ENCODE measurements at regions not wholly inside any gene's neighbourhood (a gene's known extent, or its start where the extent isn't known, plus 50 kb on each side); places are given as distances from the start of the nearest gene placed in this dataset.

DNA sequence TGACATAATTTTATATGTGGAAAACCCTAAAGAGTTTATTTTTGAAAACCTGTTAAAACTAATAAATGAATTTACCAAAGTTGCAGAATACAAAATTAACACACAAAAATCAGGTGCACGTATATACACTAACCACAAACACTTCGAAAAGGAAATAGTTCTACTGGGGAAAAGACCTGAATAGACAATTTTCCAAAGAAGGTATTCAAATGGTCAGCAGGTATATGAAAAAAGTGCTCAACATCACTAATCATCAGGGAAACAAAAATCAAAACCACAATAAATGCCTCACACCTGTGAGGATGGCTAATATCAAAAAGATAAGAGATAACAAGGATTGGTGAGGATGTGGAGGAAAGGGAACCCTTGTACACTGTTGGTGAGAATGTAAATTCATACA, 110.6 kb downstream of the PXDC1 start:
- no peak for DNase-seq

DNA sequence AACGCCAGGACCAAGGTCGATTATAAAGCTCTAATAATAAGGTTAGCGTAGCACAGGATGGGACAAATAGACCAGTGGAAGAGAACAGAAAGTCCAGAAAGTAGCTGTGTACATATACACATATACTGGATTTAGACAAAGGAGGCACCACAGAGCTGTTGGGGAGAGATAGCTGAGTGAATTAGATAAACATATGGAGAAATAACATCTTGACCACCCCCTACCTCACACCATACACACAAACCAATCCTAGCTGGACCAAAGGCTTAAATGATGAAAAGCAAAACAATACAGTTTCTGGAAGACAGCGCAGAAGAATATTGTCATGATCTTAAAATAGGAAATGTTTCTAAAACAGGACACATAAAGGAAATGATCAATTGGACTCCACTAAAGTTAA, 112.9 kb downstream of the PXDC1 start:
- no peak for DNase-seq

DNA sequence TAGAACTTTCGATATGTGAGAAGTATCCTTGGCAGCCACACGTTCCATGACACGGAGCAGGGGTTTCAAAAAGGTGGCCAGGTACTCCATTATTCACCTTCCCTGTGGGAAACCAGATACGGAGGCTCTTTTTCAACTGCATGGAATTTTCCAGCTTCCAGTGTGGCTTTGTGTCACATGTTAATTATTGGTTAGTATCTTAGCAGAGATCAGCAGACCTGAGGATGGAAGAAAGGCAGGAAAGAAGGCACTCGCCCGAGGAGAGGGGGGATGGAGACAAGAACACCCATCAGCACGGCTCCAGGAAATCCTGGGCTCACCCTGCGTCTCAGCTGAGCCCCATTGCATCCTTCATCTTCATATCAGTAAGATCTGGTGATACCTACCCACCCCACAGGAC, 115.5 kb downstream of the PXDC1 start:
- DNase-seq, result no peak

DNA sequence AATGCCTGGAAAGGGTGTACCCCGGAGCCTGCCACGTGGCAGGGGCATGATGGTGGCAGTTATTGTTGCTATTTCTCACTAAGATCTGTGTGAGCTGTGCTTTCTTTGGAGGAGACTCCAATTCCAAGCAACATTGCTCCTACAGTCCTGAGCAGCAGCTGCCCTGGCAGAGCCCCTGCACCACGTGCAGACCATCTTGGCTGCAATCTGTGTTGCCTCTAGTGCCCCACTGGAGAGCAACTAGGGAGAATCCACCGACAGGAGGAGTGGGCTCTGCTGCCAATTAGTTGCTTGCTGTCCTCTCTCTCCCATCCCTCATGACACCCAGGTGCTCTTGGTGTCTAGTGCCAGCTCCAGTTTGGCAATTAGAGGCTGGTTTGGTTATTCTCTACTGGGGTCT, 116.0 kb downstream of the PXDC1 start:
- DNase-seq, result no peak

DNA sequence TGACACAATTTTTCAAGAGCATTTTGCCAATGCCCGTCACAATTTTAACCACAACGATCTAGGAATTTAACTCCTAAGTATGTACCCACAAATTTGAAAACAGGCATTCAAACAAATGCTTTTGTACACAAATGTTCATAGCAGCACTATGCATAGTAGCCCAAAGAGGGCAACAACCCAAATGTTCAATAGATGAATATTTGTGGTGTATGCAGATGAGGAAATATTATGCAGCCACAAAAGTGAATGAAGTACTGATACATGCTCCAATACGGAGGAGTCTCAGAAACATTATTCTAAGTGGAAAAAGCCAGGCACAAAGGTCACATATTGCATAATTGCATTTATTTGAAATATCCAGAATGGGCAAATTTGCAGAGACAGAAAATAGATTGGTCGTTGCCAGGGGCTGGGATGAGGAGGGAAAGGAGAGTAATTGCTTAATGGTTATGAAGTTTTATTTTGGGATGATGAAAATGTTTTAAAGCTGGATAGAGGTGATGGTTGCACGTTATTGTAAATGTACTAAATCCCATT, 117.2 kb downstream of the PXDC1 start:
- no peak for DNase-seq

DNA sequence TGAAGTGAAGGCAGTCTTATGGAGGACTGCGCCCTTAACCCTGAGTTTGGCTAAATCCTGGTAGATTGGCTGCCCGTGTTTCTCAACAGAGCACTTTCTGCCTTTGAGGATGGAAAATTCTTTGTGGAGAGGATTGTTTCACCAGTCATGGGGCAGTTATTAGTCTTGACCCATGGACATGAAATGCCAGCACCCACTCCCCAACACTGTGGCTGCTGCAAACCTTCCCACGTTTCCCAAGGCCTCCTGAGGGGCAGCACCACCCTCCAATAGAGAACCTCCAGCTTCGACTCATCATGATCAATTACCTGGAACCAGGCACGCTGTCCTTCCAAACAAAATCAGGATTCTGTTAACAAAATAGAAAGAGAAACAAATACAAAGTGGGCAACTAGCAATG, 117.8 kb downstream of the PXDC1 start:
- DNase-seq, result no peak

DNA sequence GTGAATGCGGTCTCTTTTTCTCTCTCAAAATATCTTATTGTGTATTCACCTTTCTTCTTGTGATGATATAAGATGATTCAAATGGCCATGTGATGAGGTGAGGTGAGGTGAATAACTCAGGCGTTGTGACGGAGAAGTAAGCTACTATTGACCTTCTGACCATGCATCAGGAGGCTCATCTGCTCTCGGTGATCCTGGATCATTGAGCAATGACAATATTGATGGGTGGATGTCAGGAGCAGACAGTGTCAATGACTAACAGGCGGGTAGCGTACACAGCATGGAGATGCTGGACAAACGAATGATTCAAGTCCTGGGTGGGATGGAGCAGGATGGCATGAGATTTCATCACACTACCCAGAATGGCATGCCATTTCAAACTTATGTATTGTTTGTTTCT, 119.6 kb downstream of the PXDC1 start:
- DNase-seq, result no peak

DNA sequence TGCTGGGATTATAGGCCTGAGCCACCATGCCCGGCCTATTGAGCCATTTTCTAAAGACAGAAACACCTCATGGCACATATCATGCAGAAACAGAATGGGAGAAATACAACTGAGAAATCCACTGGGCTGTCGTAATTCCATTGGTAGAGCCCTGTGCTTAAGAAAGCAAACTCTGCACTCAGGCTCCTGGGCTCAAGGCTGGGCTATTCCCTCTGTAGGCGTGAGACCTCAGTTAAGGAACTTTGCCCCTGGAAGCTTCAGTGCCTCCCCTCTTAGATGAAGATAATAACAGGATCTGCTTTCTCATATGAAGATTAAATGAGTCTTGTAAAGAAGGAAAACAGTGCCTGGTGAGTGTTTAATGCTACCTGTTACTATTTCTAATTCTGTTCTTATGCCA, 120.3 kb downstream of the PXDC1 start:
- no peak for DNase-seq

DNA sequence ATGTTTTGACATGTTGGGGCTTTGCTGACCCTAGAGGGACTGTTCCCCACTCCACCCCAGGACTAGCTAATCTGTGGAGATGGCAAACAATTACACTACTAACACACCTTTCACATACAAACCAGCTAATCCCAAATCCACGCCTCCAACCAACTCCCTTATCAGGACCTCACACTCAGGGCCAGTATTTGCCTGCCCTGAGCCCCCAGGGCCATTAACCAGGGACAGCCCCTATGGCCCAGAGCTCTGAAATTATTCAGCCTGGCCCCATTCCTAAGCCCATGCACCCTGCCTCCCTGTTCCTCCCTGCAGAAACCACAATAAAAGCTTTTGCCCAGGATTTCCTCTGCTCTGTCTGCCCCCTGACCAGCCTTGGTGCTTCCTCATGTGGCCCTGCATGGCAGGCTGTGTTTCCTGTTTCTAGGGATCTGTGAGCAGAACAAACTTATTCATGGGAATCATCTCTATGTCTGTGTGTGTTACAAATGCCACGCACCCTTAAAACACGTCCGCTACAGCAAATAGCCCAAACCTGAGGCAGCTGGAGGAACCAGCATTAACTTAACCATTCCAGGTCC, 121.2 kb downstream of the PXDC1 start:
- DNase-seq, result no peak

DNA sequence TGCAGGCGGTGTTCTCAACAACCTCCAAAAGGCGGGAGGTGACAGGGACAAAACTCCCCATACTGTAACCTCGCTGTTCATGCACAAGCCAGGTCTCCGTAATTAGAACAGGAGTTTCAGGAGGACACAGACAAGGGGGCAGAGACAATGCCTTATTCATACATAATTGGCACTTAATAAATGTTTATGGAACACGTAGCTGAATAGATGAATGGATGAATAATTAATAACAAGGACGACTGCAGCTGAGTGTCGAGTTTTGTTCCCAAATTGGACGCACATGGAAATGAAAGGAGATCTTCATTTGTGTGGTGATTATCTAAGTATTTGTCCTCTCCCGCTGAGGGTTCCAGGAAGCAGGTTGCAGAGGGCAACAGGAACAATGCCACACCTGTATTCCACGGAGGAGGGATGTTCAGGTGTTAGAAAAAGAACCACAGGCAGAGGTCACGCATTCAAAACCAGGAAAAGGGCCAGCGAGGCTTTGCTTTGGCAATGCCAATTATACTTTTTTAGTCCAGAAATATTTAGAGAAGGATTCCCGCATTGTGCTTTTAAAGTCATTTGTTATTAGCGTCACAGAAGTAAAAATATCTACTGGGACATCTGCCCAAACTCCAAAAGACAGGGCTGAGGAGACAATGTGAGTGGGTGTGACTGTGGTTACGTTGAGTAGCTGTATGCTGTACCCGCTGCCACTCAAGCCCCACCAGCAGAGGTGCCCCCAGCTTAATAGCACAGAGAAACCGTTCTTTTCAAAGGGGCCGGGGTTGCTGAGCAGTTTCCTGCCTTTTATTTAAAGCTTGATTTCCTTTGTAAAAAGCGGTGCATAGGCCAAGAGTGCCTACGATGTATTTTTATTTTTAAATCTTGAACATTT, 123.3 kb downstream of the PXDC1 start:
- no peak for DNase-seq

DNA sequence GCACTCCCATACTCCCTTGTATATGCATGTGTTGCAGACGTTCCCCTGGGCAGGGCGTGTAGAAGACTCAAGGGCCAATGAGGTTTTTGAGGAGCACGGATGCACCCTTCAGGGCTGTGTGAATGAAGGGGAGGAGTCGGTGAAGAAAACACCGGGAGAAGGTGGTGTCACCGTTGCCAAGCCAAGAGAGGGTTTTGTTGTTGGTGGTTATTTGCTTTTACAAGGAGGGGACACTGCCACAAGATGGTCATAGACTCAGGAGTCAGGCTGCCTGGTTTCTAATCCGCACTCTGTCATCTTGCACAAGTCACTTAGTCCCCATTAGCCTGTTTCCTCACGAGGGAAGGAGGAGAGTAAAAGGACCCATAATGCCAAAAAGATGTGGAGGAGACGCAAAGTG, 124.0 kb downstream of the PXDC1 start:
- DNase-seq, result no peak

DNA sequence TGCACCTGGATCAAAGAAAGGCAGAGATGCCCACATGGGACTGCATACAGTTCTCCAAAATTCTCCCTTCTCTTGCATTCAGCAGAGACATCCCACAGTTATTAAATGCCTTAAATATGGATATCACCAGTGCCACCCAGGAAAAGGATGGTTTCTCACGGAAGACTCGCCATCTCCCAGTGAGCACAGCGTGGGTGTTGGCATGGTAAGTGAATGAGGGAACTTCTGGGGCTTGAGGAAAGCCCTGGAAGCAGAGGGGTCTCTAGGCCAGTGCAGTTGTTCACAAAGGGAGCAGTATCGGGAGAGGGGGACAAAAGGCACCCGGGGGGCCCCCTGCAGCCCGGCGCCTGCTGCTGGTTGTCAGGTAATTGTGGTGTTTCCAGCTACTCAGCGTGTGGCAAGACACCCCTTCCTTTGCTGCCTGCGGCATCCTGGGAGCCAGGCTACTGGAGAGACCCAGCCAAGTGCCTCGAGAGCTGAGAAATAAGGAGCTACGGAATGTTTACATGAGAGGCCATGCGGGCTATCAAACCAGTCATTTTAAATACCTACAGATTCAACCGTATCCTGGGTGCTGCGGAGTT, 125.4 kb downstream of the PXDC1 start:
- DNase-seq, result no peak

DNA sequence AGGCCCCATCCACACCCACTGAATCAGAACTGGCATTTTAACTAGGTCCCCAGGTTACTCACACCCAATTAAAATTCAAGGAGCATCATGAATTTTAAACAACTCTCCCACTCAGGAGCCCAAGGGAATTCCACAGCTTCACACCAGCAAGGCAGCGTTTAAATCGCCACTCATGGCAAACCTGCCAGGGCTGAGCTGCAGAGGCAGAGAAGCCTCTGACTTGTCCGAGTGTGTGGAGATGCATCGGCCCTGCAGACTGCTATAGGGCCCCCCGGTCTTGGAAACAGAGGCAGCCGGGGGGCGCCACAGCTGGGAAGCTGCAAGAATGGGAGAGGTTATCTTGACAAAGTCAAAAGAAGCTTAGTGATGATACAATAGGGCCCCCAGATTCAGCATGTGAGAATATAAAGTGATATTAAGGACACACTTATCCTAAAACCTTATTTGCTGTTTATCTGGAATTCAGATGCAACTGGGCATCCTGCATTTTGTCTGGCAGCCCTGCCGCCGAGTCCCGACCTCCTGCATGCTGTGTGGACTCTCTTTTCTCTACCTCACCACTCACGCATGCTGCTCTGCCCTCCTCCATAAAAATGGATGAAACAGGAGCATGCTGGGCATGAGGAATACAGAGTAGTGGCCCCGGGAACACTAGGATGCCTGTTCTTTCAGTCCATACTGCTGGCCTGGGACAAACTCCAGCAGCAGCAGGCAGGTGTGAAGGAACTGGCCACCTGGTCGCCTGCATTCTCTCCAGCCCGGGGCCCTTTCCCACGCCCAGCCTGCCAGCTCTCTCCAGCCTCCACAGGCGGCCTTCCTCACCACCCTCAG, 126.1 kb downstream of the PXDC1 start:
- no peak for DNase-seq

DNA sequence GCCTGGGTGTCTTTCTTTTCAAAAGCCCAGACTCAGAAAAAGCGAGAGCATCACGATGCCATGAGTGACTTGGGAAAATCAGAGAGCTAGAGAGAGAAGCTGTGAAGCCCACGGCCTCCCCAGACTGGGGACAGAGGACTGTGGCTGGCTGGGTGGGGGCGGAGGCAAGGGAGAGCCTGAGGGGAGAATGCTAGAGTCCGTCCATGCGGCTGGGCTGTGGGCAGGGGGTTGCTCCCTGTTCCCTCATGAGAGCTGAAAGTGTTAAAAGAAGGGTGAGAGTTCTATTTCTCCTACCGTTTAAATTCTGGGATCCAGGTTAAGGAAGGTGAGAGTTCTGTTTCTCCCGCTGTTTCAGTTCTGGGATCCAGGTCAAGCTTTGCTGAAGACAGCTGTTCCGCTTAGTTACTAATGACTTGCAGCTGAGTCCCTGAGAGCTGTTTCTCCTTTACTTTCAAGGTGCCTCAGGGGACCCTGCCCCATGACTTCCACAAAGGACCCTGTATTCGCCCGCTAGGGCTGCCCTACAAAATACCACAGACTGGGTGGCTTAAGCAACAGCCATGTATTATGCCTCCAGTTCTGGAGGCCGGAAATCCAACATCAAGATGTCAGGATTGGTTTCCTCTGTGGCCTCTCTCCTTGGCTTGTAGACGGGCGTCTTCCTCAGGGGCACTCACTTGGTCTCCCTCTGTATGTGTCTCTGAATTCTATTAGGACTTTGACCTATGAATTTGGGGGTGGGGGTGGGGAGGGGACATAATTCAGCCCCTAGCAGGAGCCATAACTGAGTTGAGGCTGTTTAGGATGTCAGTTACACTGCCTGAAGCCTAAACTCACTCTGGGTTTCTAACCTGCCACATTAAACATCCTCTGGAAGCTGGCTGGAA, 127.0 kb downstream of the PXDC1 start:
- no peak for DNase-seq

DNA sequence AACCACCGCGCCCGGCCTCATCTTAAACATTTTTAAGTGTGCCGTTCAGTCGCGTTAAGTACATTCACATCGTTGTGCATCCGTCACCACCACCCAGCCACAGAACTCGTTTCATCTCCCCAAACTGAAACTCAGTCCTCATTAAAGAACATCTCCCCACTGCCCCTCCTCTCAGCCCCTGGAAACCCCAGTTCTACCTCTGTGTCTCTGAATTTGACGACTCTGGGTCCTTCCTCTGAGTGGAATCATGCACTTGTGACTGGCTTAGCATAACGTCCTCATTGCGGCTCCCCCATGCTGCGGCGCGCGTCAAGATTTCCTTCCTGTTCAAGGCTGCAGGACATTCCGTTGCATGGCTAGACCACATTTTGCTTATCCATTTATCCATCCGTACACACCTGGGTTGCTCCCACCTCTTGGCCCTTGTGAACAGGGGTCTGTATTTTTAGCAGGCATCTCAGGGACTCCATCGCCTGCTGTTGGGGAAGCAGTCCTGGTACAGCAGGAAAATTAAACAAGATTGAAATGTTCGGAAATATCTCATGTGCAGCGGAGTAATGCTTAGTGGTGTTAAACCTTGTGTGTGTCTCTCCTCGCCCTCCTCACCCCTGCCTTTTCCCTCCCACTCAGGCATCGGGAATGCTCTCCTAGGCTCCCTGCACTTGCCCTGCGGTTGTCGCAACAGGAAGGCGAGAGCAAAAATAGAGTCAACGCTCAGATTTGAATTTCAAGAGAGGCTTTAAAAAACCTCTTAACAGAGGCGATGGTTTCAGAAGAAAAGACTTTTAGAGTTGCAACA, 127.9 kb downstream of the PXDC1 start:
- DNase-seq, result no peak

DNA sequence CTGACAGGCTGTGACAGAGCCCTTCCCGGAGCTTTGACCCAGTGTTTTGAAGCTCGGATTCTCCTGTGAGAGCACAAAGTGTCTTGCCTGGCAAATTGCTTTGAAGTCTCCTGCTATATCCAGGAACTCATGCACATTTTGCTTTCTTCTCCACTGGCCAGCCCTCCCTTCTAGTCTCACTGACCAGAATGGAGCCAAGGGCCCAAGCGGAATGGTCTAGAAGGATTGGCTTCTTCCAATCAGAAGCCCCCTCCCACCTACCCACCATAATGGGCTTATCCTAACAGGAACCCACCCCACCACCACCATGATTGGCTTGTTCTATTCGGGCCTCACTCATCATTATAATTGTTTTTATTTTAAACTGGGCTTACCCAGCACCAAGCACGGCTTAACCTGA, 130.1 kb downstream of the PXDC1 start:
- DNase-seq, result no peak

DNA sequence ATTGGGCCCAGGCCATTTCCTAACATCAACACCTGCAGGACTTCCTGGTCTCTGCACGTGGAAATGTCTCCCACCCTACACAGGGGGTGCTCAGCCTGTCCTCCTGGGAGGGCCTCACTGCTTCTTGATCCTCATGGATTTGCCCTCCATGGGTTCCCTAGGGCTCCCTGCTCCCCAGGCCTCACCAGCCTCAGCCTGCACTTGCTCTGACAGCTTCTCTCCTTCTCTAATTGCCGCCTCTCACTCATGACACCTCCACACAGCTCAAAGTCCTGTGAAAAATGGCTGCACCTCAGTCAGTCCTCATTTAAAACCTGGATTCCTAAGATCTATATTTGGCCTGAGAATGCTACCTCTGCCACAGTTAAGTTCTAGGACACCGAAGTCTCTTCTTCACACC, 130.6 kb downstream of the PXDC1 start:
- DNase-seq, result no peak

DNA sequence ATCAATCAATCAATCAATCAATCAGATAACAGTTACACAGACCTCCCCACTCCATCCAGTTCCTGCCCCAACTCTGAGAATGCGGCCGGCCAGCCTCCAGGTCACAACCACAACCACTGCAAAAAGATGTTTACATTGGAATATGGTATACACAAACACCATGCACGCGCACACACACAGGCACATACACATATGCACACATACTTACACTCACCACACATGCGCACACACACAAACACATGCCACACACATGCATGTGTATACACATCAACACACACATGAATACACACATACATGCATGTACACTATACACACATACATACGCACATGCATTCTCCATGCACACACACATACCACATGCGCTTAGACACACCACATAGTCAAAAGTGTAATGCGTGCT, 131.1 kb downstream of the PXDC1 start:
- no peak for DNase-seq

DNA sequence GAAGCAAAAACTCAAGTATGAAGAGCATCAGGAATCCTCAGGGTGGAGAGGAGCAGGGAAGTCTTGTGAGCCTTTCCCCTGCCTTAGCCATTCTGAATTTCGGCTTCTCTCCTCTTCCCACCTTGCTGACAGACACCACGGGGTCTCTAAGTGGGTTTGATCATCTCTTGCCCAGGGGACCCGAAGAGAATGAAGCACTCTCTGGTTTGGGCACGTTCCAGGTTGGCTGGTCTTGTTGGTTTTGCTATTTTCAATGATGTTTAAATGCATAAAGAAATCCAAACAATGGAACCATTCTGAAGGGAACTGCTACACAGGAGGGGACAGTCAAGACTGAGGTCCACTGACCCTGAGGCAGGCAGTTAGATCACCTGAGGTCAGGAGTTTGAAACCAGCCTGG, 131.7 kb downstream of the PXDC1 start:
- no peak for DNase-seq

DNA sequence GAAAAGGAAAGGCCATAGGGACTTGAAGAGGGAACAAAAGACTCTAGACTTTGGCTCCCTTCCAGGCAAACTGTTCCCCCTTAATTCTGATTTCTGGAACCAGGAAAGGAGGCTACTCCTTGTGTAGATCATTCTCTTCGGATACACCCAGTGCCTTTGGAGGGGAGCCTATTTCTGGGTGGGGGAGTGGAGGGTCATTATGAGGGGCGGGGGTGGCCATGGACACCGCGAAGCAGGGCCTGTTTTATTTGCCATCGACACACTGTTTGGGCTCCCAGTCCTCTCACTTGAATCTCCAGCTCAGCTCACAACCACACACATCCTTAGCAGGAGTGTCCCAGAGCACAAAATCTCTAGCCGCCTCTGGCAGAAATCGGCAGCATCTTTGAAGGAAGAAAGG, 132.3 kb downstream of the PXDC1 start:
- no peak for DNase-seq

DNA sequence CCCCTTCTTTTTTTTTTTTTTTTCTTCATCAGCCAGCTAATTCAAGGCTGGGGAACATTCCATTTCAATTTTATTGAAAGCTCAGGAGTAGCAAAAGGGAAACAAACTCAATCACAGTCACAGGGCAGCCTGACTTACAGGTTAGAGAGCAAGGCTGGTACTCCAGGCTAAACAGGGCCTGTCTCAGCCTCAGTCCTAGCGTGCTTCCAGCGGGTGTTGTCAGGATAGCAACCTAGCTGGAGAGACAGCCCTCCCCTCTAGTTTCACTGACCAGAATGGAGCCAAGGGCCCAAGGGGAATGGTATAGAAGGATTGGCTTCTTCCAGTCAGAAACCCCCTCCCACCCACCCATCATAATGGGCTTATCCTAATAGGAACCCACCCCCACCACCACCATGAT, 132.9 kb downstream of the PXDC1 start:
- no peak for DNase-seq
